ENCODE measurements at regions not wholly inside any gene's neighbourhood (a gene's known extent, or its start where the extent isn't known, plus 50 kb on each side); places are given as distances from the start of the nearest gene placed in this dataset.

DNA sequence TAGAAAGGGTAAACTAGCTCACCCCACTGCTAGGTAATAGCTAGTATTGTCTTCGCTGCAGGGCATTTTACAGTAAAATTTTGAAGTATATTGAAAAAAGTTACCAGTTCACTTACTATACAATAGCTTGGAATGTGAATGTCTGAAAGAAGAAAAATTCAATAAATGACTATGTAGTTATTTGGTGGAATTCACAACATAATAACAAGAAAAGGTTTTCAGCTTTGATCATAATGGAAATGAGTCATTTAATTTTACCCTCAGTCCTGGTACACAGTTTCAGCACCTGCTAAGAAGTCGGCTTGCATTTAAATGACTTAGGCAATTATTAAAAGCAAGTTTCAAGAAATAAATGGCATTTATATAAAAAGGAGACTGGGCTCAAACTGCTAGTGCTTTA, 90.4 kb downstream of the NUP35 start:
- no peak overlapping the region for H3K9ac ChIP-seq (ENCODE audit: low read length)
- no peak overlapping the region for H3K4me3 ChIP-seq (ENCODE audit: low read length)
- H3K27me3 ChIP-seq (replicated peaks; ENCODE audit: control insufficient read depth, insufficient read depth, low read length): no peaks in the 10 kb centered on the region
- no peaks in the 10 kb centered on the region for H3K9me3 ChIP-seq (ENCODE audit: control insufficient read depth, low read length)
- H3K36me3 ChIP-seq (ENCODE audit: control insufficient read depth, insufficient read depth, low read length, severe bottlenecking): no peaks in the 10 kb centered on the region
- peaks cover under 1% of the 10 kb centered on the region for H3K4me1 ChIP-seq (ENCODE audit: control insufficient read depth, insufficient read depth, low read length)
- DNase-seq (ENCODE audit: low read depth): no peak

- H3K9ac ChIP-seq (ENCODE audit: low read length): no peak overlapping the region
- no peaks in the 10 kb centered on the region for H3K27me3 ChIP-seq (replicated peaks; ENCODE audit: control insufficient read depth, insufficient read depth, low read length)
- DNase-seq (ENCODE audit: low read depth): no peak
- H3K9me3 ChIP-seq (ENCODE audit: control insufficient read depth, low read length): no peaks in the 10 kb centered on the region
- peaks cover 5% of the 10 kb centered on the region for H3K4me1 ChIP-seq (ENCODE audit: control insufficient read depth, insufficient read depth, low read length)
- H3K4me3 ChIP-seq (ENCODE audit: low read length): no peak overlapping the region
- H3K36me3 ChIP-seq (ENCODE audit: control insufficient read depth, insufficient read depth, low read length, severe bottlenecking): no peaks in the 10 kb centered on the region
Observed at GRCh38 chr2:183215917-183216316, 91.7 kb downstream of the NUP35 start.

DNA sequence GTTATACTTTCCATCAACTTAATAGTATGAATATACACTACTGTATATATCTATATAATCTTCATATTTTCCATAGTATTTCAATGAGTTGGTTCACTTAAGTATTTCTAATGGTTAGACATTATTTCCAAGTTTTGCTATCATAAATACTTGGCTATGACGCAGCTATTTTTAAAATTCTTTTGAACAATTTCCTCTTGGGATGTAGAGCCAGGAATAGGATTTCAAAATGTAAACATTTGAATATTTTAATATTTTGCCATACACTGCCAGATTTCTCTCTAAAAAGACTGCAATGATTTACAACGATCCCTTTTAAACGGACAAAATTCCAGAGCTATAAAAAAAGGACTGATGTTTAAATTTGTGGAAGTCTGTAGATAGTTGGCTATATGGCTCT, 95.6 kb downstream of the NUP35 start:
- H3K36me3 ChIP-seq (ENCODE audit: control insufficient read depth, insufficient read depth, low read length, severe bottlenecking): no peaks in the 10 kb centered on the region
- no peak overlapping the region for H3K4me3 ChIP-seq (ENCODE audit: low read length)
- H3K4me1 ChIP-seq (ENCODE audit: control insufficient read depth, insufficient read depth, low read length): peaks cover 9% of the 10 kb centered on the region
- H3K9me3 ChIP-seq (ENCODE audit: control insufficient read depth, low read length): no peaks in the 10 kb centered on the region
- no peak overlapping the region for H3K9ac ChIP-seq (ENCODE audit: low read length)
- no peak for DNase-seq (ENCODE audit: low read depth)
- no peaks in the 10 kb centered on the region for H3K27me3 ChIP-seq (replicated peaks; ENCODE audit: control insufficient read depth, insufficient read depth, low read length)

- H3K27me3 ChIP-seq (replicated peaks; ENCODE audit: control insufficient read depth, insufficient read depth, low read length): no peaks in the 10 kb centered on the region
- no peaks in the 10 kb centered on the region for H3K36me3 ChIP-seq (ENCODE audit: control insufficient read depth, insufficient read depth, low read length, severe bottlenecking)
- H3K4me1 ChIP-seq (ENCODE audit: control insufficient read depth, insufficient read depth, low read length): peaks cover 20% of the 10 kb centered on the region
- H3K9me3 ChIP-seq (ENCODE audit: control insufficient read depth, low read length): no peaks in the 10 kb centered on the region
- DNase-seq (ENCODE audit: low read depth): peak; percentile 32
- H3K9ac ChIP-seq (ENCODE audit: low read length): no peak overlapping the region
- H3K4me3 ChIP-seq (ENCODE audit: low read length): no peak overlapping the region
Observed at GRCh38 chr2:183222751-183223150, 98.5 kb downstream of the NUP35 start.

DNA sequence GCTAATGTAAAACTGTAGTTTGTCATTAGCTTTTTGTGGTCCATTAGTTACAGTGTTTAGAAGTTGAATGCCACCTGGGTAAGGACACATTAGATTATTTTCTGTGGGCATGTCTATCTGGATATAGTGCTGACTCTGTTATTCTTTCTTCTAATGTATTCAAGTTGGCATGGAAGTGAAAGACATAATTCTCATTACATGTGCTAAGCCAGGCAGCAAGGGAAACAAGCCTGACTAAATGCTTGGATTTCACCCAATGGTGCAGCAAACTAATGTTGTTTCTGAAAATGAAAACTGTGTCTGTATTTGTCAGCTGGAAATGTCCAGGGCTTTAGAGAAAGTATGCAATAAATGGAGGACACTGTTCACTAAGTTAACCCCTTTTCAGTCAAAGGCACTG, 100.7 kb downstream of the NUP35 start:
- Histone ChIP-seq H3K9ac (ENCODE audit: low read length) (no peak overlapping the region), H3K4me1 (ENCODE audit: control insufficient read depth, insufficient read depth, low read length) (peaks cover 17% of the 10 kb centered on the region), H3K9me3 (ENCODE audit: control insufficient read depth, low read length) (no peaks in the 10 kb centered on the region), H3K27me3 (replicated peaks; ENCODE audit: control insufficient read depth, insufficient read depth, low read length) (no peaks in the 10 kb centered on the region), H3K4me3 (ENCODE audit: low read length) (no peak overlapping the region), H3K36me3 (ENCODE audit: control insufficient read depth, insufficient read depth, low read length, severe bottlenecking) (no peaks in the 10 kb centered on the region)
- peak; percentile 64 for DNase-seq (ENCODE audit: low read depth)

GRCh38 chr2:183227176-183227575, 102.9 kb downstream of the NUP35 start:
- no peaks in the 10 kb centered on the region for H3K36me3 ChIP-seq (ENCODE audit: control insufficient read depth, insufficient read depth, low read length, severe bottlenecking)
- no peaks in the 10 kb centered on the region for H3K27me3 ChIP-seq (replicated peaks; ENCODE audit: control insufficient read depth, insufficient read depth, low read length)
- no peak overlapping the region for H3K9ac ChIP-seq (ENCODE audit: low read length)
- DNase-seq (ENCODE audit: low read depth): no peak
- H3K4me3 ChIP-seq (ENCODE audit: low read length): no peak overlapping the region
- peaks cover 18% of the 10 kb centered on the region for H3K4me1 ChIP-seq (ENCODE audit: control insufficient read depth, insufficient read depth, low read length)
- no peaks in the 10 kb centered on the region for H3K9me3 ChIP-seq (ENCODE audit: control insufficient read depth, low read length)

GRCh38 chr2:183229386-183229785, 105.1 kb downstream of the NUP35 start:
- H3K27me3 ChIP-seq (replicated peaks; ENCODE audit: control insufficient read depth, insufficient read depth, low read length): no peaks in the 10 kb centered on the region
- H3K4me3 ChIP-seq (ENCODE audit: low read length): no peak overlapping the region
- H3K9ac ChIP-seq (ENCODE audit: low read length): no peak overlapping the region
- no peaks in the 10 kb centered on the region for H3K9me3 ChIP-seq (ENCODE audit: control insufficient read depth, low read length)
- H3K36me3 ChIP-seq (ENCODE audit: control insufficient read depth, insufficient read depth, low read length, severe bottlenecking): no peaks in the 10 kb centered on the region
- H3K4me1 ChIP-seq (ENCODE audit: control insufficient read depth, insufficient read depth, low read length): peaks cover 24% of the 10 kb centered on the region
- DNase-seq (ENCODE audit: low read depth): peak; percentile 57

- H3K9ac ChIP-seq (ENCODE audit: low read length): no peak overlapping the region
Observed at GRCh38 chr2:183232161-183232865, 108.1 kb downstream of the NUP35 start.

DNA sequence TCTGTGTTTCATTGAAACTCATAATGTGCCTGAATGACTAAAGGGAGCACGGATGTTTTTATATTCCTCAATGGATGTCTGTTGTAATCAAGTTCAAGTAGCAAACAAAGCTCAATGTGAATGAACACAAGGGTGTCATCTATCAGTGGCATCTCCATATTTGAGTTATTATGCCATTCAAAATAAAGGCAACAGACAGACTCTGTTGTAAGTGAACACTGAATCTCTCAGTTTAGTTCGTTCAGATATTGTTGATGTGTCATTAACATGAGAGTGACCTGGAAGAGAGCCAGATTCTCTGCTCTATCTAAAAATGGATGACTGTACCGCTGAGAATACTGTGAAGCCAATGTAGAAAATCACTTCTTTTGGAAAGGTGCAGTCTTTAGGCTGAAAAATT, 118.7 kb downstream of the NUP35 start:
- Histone ChIP-seq H3K36me3 (ENCODE audit: control insufficient read depth, insufficient read depth, low read length, severe bottlenecking) (no peaks in the 10 kb centered on the region), H3K4me3 (ENCODE audit: low read length) (no peak overlapping the region), H3K9me3 (ENCODE audit: control insufficient read depth, low read length) (no peaks in the 10 kb centered on the region), H3K4me1 (ENCODE audit: control insufficient read depth, insufficient read depth, low read length) (no peaks in the 10 kb centered on the region), H3K9ac (ENCODE audit: low read length) (no peak overlapping the region), H3K27me3 (replicated peaks; ENCODE audit: control insufficient read depth, insufficient read depth, low read length) (no peaks in the 10 kb centered on the region)
- no peak for DNase-seq (ENCODE audit: low read depth)

More at GRCh38 chr2:183232161-183232865, 108.1 kb downstream of the NUP35 start:
- Histone ChIP-seq H3K4me1 (ENCODE audit: control insufficient read depth, insufficient read depth, low read length) (peaks cover 15% of the 10 kb centered on the region), H3K36me3 (ENCODE audit: control insufficient read depth, insufficient read depth, low read length, severe bottlenecking) (no peaks in the 10 kb centered on the region), H3K9me3 (ENCODE audit: control insufficient read depth, low read length) (no peaks in the 10 kb centered on the region), H3K27me3 (replicated peaks; ENCODE audit: control insufficient read depth, insufficient read depth, low read length) (no peaks in the 10 kb centered on the region), H3K4me3 (ENCODE audit: low read length) (peak overlapping the region; percentile 24)
- DNase-seq (ENCODE audit: low read depth): peak; percentile 51

- Histone ChIP-seq H3K36me3 (ENCODE audit: control insufficient read depth, insufficient read depth, low read length, severe bottlenecking) (no peaks in the 10 kb centered on the region), H3K4me1 (ENCODE audit: control insufficient read depth, insufficient read depth, low read length) (no peaks in the 10 kb centered on the region), H3K27me3 (replicated peaks; ENCODE audit: control insufficient read depth, insufficient read depth, low read length) (no peaks in the 10 kb centered on the region), H3K9me3 (ENCODE audit: control insufficient read depth, low read length) (no peaks in the 10 kb centered on the region), H3K9ac (ENCODE audit: low read length) (no peak overlapping the region), H3K4me3 (ENCODE audit: low read length) (no peak overlapping the region)
- no peak for DNase-seq (ENCODE audit: low read depth)
Observed at GRCh38 chr2:183243758-183244157, 119.5 kb downstream of the NUP35 start.

- no peaks in the 10 kb centered on the region for H3K27me3 ChIP-seq (replicated peaks; ENCODE audit: control insufficient read depth, insufficient read depth, low read length)
- H3K9ac ChIP-seq (ENCODE audit: low read length): no peak overlapping the region
- H3K9me3 ChIP-seq (ENCODE audit: control insufficient read depth, low read length): no peaks in the 10 kb centered on the region
- DNase-seq (ENCODE audit: low read depth): no peak
- no peaks in the 10 kb centered on the region for H3K36me3 ChIP-seq (ENCODE audit: control insufficient read depth, insufficient read depth, low read length, severe bottlenecking)
- no peak overlapping the region for H3K4me3 ChIP-seq (ENCODE audit: low read length)
- no peaks in the 10 kb centered on the region for H3K4me1 ChIP-seq (ENCODE audit: control insufficient read depth, insufficient read depth, low read length)
Observed at GRCh38 chr2:183244300-183244844, 120.1 kb downstream of the NUP35 start.

All from adipocyte (in vitro differentiated cells).